Prostate gland (tissue), 2 donors: ENCODE measurements at regions not wholly inside any gene's neighbourhood (a gene's known extent, or its start where the extent isn't known, plus 50 kb on each side); places are given as distances from the start of the nearest gene placed in this dataset.

Source experiments
- CTCF ChIP-seq, 4 experiments: fragments of 200-600 bp in 2 of 4; fragments of 450-650 bp in 2 of 4; sonication (generic) in 2 of 4; IDR thresholded peaks; 1 replicate in 3 of 4; 2 replicates in 1 of 4; pipeline ENCODE4 v1.5.1; 2016 to 2019; ENCODE audit warnings: antibody characterized with exemption in 4 of 4, mild to moderate bottlenecking in 2 of 4, moderate library complexity in 2 of 4
- POLR2A ChIP-seq: fragments of 450-650 bp; IDR thresholded peaks from one replicate; pipeline ENCODE4 v1.6.1; 2016; ENCODE audit warnings: antibody characterized with exemption, mild to moderate bottlenecking

GRCh38 chr12:115199831-115200230 is 515.9 kb upstream of the TBX3 start:
- TF ChIP-seq CTCF (IDR thresholded peaks at IDR 0.05), result no peak
- no peak for TF ChIP-seq POLR2A
